HT1080 (cell line): ENCODE measurements at regions not wholly inside any gene's neighbourhood (a gene's known extent, or its start where the extent isn't known, plus 50 kb on each side); places are given as distances from the start of the nearest gene placed in this dataset.

ENCODE experiments used
- DNase-seq: peaks from one replicate; pipeline ENCODE4 v3.0.0-alpha.2; 2015; ENCODE audit warnings: low read depth

DNA sequence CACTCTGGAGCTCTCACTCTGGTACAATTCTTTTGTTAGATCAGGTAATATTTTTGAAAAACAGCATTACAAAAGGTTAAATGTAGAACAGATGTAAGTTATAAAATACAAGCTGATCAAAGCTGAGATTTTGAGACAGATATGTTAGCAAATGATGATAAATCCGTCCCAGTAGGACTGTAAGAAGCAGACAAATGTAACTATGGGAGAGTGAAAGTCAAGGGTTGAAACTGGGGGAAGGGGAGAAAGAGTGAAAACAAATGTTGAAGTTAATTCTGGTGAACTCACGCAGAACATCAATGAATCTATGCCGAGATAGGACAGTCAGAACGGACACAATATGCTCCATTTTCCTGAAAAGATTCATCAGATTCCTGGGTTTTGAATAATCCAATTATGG, 298.9 kb upstream of the IRX5 start:
- DNase-seq, result no peak

DNA sequence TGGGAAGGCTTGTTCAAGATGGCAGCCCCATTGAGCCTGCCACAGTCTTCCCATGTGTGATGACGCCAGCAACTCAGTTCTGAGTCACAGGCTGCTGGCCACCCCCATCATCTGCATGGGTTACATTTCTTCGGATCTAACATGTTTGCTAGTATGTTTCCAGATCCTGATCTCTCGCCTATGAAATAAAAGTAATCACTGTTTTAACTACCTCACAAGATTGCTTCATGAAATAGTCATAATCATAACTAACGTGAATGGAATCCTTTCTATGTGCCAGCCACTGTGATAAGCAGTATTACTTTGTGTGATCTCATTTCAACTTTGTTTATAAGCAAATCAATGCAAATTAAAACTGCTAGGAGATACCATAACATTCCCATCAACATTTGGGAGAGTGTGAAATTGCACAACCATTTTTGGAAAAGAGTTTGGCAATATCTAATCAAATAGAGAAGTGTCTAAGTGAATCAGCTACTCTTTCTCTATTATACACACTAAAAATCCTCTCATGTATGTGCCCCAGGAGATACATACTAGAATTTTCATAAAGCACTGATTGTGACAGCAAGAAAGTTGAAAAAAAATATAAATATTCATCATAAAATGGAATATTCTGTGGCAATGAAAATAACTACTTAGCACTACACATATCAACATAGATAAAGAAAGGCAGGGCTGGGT, 300.2 kb upstream of the IRX5 start:
- no peak for DNase-seq

DNA sequence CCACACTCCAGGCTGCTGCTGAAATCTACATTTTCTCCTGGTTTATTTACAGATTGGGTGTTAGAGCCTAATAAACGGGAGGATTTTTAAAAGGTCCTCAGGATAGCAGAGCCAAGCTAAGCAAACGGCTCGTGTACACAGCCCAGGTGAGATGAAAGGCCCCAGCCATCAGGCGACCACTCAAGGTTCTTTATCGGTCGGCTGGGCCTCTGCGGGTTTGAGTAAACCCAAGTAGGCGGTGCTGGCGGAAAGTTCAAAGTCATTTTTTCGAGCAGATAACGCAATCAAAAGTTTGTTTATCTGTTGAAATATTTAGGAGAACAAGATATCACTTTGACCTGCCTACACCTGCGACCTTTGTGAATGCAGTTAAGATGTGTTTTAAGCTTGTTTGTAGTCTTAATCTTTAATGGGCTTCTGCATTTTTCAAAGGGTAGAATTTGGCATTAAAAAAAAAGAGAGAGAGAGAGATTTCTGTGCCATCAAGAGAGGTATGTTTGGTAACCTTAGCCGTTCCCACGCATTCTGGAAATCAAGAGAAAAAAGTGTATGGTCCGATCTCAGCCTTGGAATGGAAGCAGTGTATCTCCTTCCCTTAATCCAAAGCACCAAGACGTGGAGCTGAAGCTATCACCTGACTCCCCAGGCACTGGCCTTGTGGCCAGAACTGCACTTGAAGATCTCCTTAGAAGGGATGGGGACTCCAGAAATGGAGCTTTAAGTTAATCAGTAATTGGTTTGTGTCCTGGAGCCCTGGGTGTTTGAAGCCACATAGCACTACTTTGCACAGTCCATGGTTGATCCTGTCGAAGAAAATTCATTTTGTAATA, 301.7 kb upstream of the IRX5 start:
- DNase-seq, result no peak

DNA sequence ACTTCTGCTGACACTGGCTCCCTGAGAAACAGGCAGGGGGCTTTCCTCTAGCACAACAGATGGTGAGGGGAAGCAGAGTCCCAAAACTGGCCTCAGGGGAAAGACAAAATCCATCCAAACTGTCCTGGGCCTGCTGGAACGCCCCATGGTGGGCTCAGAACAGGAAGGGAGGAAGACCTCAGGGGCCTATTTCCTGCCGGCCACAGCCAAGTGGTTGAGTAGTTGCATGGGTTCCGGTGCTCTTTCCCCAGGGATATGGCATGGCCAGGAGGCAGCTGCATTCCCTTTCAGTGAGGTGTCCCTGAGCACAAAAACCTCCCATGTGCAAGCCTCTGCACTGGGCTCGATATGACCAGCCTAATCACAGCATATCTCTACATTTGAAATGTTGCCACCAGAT, 303.0 kb upstream of the IRX5 start:
- peak; percentile 29 for DNase-seq

DNA sequence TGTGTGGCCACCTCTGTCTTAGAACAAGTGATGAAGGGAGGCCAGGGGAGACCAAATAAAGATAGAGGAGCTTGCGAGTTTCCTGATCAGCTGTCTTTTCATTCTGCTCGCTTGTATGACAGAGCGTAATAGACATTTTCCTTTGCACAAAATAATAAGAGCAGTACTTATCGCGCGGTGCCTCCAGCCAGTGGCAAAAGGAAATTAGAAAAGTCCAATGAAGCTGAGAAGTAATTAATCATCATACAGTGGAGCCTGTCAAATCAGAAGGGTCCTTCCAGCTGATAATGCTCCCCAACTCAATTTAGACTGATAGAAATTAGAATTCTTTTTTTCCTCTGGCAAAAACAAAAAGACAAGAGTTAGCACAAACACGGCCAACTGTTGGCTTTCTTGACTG, 307.0 kb upstream of the IRX5 start:
- no peak for DNase-seq

DNA sequence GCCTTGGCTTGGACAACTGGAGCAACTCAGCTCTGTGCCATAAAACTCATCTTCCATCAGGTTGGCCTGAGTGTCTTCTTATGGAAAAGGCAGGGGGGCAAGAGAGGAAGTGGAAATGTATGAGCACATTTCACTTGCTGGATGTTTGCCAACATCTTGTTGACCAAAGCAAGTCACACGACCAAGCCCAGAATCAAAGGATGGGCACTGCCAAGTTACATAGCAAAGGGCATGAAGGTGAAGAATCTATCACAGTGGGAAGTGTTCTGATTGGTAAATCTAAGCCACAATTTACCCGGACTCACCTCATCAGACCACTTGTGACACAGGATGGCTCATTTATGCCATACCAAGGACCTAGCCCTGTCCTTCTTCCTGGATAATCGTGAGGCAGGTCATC, 310.5 kb upstream of the IRX5 start:
- DNase-seq, result no peak

DNA sequence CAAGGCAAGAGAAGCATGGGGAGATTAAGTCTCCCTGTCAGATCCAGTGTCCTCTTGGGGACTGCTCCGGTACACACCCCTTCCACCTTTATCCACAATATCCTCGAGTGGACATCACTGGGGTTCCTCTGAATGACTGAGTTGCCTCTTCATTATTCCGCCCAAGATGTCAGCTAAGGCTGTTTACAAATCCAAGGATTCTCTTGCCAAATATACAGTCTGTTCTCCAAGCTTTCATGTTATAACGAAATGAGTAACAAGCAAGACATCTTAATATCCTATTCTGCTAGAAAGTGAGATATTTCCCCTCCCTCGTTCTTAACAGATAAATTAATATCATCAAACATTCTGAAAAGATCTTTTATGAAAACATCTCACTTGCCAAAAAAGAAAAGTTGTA, 314.1 kb upstream of the IRX5 start:
- no peak for DNase-seq

DNA sequence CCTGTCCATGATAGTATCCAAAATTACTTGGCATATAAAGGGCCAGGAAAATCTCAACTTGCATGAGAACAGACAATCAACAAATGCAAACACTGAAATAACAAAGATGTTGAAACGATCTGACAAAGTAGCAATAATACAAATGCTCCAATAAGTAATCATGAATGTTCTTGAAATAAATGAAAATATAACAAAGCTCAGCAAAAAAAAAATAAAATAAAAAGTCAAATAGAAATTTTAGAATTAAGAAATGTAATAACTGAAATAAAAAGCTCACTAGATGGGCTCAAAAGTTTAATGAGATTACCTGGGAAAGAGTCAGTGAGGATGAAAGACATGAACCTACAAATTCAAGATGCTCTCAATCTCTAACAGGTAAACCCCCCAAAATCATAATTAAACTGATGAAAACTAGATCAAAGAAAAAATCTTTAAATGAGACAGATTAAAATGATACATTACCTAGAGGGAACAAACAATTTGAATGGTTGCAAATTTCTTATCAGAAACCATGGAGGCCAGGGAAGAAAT, 319.0 kb upstream of the IRX3 start:
- DNase-seq, result no peak

DNA sequence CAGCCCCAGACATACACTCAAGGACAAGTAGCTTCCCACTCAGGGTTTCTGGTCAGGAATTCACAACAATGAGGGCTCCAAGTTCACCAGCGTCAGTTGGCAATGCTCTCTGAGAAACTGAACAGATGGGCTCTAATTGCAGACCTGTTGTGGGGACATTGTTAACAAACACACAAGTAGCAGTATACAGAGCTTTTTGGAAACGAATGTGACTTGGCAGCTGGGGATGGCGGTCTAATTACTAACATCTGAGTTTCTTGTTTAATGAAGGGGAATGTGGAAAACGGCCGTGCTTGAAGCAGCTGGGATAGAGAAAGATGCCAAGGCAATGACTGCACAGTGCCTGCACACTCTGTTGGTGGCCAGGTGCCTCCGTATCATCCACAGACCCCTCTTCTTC, 316.1 kb upstream of the IRX3 start:
- no peak for DNase-seq

DNA sequence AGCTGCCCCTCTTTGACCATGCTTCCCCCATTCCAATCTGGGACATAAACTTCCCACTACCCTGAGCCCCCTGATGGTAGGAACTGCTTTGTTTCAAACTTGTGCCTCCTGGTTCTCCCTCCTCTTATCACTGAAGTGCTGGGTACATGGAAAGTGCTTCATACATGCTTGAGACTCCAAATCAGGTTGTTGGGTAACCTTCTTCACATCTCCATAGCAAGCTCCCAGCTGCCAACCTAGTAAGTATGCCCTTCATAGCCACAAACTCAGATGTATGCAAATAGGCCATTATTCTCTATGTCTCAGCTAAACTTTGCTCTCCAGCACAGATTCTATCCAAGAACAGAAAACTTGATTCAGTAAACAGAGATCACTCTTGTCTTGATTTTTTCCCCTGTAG, 310.6 kb upstream of the IRX3 start:
- no peak for DNase-seq

DNA sequence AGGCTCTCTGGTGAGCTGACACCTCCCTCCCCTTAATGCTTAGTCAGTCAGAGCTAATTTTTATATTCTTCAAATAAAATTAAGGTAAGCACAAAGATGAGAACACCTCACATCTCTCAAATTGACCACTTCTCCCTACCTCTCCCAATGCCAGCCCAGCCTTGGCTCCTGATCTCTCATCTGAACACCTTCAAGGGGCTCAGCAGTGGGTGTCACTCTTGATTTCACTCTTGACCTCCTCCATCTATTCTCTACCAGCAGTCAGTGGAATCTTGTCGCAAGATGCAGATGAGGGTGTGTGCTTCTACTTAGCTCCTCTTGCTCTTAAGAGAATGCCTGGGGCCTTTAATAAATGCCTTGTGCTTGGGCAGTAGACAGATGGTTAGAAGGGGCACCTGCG, 309.0 kb upstream of the IRX3 start:
- no peak for DNase-seq

DNA sequence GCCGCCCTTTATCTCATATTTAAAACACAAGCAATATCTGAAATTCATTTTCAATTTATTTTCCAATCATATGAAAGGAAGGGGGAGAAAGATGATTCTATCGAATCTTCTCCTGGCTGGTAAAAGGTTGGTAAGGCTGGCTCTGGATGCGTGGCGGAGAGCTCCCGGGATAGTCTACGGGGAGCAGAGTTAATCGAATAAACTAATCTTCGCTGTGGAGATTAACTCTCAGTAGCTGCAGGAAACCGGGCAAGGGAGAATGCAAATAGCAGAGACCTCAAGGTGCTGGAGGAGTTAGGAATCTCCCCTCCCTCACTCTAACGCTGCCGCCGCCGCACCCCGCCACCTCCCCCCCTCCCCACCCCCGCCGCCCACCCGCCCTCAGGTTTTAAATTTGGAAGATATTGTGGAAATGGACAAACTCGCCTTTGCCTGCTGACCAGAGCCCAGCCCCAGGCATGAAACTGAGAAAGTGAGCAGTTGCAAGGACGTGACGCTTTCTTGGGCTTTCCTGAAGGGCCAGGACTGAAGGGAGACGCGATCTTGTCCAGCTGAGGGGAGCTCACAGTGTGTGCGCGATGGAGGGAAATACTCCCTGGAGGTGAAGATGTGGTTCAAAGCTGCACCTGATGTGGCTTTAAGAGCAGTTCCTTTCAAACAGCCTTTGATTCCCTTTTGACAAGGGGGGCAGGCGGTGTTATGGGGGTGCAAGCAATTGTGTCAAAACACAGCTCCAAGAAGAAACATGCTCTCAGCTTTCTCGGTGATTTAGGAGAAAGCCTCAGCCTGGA, 308.2 kb upstream of the IRX3 start:
- no peak for DNase-seq

DNA sequence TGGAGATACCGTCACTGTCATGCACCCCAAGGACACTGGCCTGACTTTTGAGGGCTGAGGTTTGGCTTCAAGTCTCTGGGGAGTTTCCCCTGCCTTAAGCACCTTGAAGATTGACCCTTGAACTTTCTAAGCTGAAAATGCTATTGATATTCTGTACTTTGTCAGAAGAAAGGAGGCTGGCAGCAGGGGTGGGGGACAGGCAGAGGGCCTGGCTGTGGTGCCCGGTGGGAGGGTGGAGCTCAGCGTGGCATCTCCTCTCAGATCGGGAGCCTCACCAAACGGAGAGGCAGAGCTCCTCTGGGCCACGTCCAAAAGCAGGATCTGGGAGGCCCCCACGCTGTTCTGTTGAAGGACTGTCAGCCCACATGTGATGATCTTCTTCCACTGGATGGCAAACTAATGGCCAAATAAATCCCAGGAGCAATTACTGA, 305.2 kb upstream of the IRX3 start:
- DNase-seq, result no peak

DNA sequence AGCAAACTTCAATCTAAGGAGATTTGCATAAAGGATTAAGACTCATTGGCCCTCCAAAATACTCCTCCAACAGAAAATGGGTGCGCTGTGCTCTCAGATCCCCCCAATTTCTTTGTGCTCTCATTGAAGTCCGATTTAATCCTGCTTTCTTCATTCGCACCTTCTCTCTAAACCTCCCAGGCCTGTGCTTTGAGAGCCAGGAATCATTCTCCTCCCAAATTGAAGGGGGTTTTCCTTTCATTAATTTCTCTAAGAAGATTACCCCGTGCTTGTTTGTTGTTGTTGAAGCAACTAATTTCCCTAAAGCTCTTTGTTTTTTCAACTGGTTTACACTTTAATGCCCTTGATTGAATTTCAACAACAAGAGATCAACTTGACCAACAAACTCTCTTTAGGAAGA, 304.2 kb upstream of the IRX3 start:
- DNase-seq, result no peak

DNA sequence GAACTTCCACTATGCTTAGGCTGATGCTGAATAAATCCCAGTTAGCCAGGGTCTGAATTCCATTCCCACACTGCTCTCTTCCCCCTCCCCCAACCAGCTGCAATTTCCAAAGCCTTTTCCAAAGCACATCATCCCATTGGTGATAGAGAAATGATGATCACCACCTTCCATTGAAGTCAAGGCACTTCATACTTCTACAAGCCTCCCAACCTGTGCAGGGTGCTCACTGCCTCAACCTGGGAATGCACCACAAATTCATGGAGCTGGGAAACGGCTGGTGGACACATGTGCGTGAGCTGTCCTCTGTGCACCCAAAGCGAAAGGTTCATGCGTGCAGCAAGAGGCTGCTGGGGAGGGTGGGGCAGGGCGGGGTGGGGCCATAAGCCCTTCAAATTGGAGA, 302.7 kb upstream of the IRX3 start:
- DNase-seq, result no peak

DNA sequence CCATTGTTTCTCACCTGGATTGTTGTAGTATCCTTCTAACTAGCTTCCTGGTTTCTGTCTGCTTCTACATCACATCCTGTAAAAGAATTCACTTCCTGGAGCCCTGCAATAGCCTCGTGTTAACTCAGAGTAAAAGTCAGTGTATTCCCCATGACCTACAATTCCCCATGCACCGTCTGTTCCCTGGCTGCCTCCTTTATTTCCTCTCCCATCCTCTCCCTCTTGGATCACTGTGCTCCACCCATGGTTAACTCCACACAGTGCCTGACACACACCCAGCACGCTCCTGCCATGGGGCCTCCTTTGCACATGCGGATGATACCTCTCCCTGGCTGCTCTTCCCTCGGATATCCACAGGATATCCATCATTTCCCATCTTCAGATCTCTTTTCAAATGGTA, 301.4 kb upstream of the IRX3 start:
- DNase-seq, result no peak

DNA sequence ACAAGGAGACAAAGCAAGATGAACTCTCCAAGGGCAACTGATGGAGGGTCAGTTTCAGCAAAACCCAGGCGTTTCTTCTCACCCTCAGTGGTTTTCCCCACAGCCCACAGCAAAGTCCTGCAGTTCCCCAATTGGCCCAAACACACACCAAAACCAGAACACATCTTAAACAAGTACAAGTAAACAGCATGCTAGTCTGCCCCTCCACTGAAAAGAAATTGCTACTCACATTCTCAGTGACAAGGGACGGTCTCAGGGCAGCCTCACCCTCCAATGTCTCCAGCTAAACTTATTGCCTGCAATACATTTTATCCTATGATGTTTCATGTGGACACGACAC, 300.6 kb upstream of the IRX3 start:
- DNase-seq, result no peak

DNA sequence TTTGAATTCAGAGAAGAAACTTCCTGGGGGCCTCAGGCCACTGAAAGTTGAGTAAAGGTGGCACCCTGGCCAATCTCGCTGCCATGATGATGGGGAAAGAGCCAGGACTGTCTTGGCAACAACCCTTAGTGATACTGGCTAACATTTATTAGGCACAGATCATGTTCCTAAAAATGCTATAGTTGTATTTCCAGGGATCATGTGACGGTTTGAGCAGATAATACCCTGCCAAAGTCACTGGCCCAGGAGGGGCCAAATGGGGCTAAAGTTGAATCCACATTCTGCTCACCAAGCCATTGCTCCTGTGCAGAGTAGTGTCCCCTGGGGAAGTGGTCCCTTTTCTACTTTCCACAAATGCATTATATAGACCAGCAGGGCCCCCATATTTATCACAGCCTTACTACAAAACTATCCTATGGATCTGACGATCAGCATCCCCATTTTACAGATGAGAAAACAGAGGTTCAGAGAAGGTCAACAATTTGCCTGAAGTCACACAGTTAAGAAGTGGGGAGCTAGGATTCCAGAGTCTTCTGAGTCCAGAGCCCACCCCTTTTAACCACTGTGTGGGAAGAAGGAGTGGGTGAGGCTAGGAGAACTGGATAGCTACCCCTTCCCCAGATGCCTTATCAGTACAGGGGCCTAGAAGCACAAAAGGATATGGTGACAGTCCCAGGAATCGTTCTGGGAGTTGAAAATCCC, 300.0 kb upstream of the IRX3 start:
- DNase-seq, result no peak

DNA sequence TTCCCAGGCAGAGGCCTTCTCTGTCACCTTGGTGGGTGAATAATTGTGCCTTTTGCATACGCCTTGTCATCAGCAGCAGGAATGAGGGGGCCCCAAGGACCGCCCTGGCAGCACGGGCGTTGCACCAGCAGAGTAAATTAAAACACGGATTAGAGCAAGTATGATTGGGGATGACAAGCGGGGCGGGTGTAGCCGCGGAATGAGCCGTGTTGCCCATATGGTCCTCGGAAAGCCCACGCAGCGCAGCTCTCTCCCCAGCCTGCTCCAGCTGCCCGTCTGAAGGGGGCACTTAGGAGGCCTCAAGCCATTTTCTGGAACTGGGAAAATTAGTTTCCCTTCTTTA, 299.4 kb upstream of the IRX3 start:
- DNase-seq, result no peak

DNA sequence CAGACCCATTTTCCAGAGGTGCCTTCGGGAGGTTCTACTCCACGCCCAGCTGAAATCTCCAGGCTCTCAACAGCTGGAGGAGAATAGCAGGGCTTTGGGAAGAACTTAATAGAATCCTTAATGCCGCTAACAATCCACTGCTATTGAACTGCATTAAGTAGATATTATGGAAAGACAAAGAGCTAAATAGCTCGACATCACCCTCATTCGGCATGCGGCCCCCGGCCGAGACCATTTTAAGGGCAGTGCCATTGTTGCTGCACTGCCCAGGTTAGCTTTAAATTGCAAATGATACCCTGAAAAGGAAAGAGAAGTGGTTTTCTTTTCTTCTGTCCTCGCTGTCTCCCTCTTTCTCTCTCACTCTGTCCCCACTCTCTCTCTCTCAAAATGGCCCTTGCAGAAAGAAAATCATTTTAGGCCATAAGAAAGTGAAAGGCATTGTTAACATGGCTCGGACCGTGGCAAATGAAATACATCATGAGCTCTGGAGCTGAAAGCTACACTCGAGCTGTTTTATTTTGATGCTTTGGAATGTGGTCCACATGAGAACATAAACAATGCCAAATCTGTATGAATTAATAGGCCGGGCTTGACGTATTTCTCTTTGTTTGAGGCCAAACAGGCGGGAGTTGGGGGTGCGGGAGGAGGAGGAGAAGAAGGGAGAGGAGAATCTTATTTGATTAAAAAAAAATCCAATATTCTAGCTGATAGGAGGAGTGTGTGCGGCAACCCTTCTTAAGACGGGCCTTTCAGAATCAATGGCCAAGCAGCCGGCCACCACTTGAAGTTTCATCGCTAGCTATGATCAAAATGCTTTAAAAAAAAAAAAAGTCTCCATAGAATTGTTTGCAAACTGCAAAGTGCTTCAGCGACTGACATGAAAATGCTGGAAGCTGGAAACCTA, 298.8 kb upstream of the IRX3 start:
- DNase-seq, result no peak

DNA sequence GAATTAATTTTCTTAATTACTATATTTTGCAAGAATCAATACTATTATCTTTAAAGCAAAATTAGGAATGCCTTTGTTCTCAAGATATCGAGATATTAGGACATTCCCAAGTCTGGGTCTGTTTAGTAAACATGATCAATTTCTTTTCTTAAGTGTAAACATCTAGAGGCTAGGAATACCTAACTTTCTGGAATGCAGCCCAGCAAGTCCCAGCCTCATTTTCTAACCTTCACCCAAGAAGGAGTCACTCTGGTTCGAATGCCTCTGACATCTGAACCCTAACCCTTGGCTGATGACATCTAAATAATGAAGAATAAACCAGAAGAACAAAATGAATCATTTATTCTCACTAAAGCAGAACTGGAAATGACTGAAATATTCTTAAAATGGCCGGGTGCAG, 297.5 kb upstream of the IRX3 start:
- no peak for DNase-seq
